Stimulated activated naive CD4-positive, alpha-beta T cell treated with Interleukin-2 at 50 U/mL for 16 hours (primary cell): ENCODE measurements at regions not wholly inside any gene's neighbourhood (a gene's known extent, or its start where the extent isn't known, plus 50 kb on each side); places are given as distances from the start of the nearest gene placed in this dataset.
"Not testable (repeated sequence)": the region's sequence is repeated elsewhere in the genome, so short reads cannot be mapped to it uniquely, and the experiment has no call there.

ENCODE experiments used
- DNase-seq: peaks from one replicate; lab custom pipeline; 2025; lab: John Stamatoyannopoulos, UW

- no peak for DNase-seq
Observed at GRCh38 chr5:8805653-8806052, 740.2 kb downstream of the SEMA5A start.

DNA sequence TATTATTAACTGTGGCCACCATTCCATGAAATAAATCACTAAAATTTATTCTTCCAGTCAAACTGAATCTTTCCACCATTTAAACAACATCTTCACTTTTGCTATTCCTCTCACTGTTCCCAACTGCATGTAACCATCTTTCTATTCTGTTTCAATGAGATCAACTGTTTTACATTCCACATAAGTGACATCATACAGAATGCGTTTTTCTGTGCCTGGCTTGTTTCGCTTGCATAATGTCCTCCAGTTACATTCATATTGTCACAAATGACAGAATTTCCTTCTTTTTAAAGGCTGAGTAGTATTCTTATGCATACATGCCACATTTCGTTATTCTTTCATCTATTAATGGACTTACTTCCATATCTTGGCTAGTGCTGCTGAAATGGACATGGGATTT lies 738.2 kb downstream of the SEMA5A start:
- no peak for DNase-seq

DNA sequence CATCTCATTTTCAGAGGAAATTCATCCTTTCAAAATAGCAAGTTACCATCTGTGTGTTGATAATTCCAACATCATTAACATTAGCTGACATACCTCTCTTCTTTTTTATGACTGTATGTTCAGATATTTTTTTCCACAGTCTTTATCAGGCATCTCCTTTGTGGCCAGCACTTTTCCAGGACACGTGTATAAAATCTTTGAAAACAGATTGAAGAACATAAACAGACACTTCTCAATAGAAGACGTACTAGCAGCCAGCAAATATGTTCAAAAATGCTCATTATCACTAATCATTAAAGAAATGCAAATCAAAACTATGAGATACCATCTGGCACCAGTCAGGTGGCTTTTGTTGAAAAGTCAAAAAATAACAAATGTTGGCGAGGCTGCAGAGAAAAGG lies 734.3 kb downstream of the SEMA5A start:
- DNase-seq, result no peak

DNA sequence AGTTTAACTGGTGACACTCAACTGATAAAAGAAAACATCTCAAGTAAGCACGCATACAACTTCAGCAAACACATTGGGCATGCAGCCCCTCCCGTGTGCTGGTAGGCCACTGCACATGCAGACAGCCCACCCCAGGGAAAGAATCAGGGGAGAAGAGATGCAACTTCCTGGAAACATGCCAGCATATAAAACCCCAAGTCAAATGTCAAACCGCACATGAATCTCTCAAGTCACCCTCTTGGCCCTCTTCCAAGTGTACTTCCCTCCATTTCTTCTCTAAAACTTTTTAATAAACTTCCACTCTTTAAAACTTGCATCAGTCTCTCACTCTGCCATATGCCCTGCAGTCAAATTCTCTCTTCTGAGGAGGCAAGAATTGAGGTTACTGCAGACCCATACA lies 732.7 kb downstream of the SEMA5A start:
- DNase-seq, result no peak

DNA sequence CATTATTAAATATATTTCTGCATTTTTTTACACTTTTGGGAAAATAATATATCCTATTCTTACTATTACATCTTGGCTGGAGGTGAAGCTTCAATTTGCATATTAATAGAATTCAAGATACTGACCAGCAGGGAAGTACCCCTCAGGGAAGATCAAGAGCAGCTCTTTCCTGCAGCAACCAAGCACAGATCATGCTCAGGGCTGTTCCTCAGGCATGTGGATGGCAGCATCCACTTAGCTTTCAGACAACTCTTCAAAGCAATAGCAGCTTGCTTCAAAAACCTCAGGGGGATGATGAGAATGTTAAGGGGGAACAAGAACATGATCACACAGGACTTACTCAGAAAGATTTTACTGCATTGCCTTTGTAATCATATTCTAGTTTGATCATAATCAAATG lies 731.8 kb downstream of the SEMA5A start:
- no peak for DNase-seq

DNA sequence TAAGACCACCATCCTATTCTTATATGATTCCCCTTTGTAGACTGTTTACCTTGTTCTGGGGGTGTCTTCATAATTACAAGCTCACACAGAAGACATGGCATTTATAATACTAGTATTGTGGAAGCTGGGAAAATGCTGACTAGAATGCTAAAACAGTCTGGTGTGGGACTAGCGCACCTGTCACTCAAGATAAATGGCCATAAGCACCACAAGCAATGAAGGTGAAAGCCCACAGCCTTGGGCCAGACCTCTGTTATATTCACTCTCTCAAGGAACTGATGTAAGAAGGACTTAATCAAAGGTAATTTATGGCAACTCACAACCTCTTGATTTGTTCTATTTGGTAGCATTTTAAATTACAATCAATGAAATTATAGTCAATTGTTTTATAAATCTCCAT lies 721.5 kb downstream of the SEMA5A start:
- no peak for DNase-seq

DNA sequence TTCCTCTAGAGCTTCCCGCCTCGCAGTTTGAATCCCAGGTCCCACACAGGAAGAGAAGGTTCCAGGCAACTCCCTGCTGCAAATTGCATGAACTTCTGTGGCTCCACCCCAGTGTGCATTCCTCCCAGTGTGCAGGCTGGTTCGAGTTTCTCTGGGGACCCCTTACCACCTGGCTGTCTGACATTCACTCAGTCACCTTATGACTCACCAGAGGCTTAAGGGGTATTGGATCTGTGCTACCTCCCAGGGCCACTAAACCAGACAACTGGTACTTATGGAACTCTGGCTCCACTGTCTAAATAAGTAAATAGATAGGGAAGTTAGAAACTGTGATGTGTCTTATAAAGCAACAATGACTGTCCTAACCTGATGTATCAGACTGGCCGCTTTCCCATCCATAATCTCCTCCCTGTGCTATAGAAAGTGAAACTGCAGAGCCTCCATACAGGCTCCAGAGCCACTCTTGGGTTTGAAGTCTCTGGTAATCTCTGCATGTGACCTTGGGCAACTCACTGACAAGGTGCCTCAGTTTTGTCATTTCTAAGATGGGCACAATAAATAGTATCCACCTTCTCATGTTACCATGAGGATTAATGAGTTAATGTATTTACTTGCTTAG lies 720.6 kb downstream of the SEMA5A start:
- no peak for DNase-seq

DNA sequence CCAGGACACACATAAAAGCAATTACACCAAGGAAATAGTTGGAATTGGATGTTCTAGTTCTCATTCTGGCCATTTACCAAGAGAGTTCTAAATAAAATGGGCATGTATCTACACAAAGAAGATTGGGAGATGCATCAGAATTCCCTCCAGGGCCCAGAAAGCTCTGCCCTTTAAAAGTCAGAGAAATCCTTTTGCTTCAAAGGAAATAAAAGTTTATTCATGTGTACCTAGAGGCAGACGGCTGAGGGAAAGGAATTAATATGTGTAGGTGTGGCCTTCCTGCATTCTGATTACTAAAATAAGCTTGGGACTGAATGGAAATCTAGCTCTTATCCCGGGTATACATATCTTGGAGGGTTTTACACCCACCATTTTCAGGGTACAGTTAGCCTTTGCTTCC lies 719.4 kb downstream of the SEMA5A start:
- no peak for DNase-seq

GRCh38 chr5:8827696-8828095 lies 718.2 kb downstream of the SEMA5A start:
- no peak for DNase-seq

GRCh38 chr5:8828596-8829322 lies 717.1 kb downstream of the SEMA5A start:
- DNase-seq, result no peak

DNA sequence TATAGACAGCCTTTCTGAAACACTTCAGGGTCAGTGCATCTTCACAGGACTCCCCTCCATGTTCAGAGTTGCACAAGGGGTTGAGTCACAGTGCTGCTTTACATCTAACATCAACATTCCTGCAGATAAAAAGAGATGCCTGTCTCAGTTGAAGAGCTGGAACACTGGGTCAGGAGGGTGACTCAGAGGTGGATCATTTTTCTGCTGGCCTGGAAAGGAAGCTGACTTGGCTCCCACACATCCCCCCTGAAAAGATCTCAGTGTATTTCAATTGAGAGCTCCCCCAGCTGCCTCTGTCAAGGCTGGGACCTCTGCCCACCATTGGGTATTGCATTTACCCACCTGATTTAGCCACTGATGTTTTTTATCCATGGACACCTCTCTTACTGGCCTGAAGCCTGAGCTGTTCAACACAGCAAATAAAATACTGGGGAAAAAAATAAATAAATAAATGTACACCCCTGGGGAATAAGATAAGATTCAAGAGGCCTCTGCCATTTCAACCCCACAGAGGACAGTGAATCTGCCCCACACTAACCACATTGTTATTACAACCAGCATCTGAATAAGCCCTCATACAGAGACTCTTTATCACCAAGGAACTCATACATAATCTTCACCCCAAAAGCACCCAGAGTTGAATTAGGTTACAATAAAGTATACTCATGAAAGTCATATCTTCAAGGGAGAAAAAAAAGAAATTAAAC lies 716.4 kb downstream of the SEMA5A start:
- DNase-seq, result no peak

GRCh38 chr5:8831251-8831650 lies 714.6 kb downstream of the SEMA5A start:
- no peak for DNase-seq

- no peak for DNase-seq
Observed at GRCh38 chr5:8831854-8832253, 714.0 kb downstream of the SEMA5A start.

DNA sequence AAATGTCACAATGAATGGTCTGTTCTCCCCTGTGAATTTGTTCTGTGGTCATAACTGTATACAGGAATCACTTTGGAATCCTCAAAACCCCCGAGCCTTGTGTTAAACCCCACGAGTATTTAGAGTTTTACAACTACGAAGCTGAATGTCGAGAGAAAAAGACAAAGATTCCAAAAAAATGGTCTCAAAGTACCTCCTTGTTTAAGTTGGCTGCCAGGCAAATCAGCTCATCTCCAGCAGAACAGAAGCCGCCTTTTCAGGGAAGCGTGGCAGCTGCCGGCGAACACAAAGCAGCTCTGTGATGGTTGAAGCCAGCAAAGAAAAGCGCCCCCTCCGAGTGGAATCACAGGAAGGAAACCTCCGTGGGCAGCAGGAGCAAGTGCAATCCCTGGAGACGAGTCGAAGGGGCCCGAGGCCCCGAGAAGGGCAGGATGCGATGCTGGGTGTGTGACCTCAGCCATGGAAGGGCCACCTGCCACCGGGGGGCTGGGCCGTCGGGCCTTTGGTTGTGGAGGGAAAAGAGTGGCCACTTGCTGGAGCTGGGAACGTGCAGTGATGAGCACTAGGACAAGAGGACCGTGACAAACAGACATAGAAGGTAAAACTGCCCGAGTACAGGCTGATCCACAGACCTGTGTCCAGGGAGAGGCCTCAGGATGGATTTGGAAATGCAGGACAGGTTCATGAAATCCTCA lies 706.4 kb downstream of the SEMA5A start:
- DNase-seq, result no peak

- no peak for DNase-seq
Observed at GRCh38 chr5:8840237-8840636, 705.6 kb downstream of the SEMA5A start.

DNA sequence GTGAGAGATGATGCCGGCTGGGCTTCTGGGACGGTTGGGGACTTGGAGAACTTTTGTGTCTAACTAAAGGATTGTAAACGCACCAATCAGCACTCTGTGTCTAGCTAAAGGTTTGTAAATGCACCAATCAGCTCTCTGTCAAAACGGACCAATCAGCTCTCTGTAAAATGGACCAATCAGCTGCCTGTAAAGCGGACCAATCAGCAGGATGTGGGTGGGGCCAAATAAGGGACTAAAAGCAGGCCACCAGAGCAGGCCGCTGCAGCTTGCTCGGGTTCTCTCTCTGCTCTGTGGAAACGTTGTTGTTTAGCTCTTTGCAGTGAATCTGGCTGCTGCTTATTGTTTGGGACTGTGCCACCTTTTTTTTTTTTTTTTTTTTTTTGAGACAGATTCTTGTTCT lies 705.1 kb downstream of the SEMA5A start:
- DNase-seq, result not testable (repeated sequence)

DNA sequence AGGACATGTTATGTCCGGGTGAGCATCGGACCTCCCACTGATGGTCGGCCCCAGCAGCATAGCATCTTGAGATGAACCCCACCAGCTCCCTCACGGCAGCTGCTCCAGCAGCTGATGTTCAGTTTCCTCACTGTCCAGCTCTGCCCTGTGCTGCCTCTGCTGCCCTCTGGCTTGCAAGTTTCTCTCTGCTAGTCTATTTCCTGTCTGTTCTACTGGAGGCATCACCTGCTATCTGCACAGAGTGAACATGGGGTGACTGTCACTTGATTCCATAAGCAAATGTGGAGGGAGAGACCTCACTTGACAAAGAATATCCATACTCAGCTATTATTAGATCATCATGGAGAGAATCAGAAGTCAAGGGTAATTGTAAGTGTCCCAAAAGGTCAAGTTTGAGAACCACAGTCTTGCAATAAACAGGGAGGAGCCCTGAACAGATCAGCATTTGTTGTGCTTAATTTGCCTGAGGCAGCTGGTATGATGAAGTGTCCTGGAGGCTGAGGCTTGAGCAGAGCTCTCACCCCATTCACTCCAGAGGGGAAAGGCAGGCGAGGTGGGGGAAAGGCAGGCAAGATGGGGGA lies 702.8 kb downstream of the SEMA5A start:
- no peak for DNase-seq

- DNase-seq, result no peak
Observed at GRCh38 chr5:8843771-8844170, 702.1 kb downstream of the SEMA5A start.

GRCh38 chr5:8844206-8844605 lies 701.7 kb downstream of the SEMA5A start:
- DNase-seq, result no peak

- DNase-seq, result no peak
Observed at GRCh38 chr5:8844847-8845246, 701.0 kb downstream of the SEMA5A start.

- no peak for DNase-seq
Observed at GRCh38 chr5:8845296-8845695, 700.6 kb downstream of the SEMA5A start.

DNA sequence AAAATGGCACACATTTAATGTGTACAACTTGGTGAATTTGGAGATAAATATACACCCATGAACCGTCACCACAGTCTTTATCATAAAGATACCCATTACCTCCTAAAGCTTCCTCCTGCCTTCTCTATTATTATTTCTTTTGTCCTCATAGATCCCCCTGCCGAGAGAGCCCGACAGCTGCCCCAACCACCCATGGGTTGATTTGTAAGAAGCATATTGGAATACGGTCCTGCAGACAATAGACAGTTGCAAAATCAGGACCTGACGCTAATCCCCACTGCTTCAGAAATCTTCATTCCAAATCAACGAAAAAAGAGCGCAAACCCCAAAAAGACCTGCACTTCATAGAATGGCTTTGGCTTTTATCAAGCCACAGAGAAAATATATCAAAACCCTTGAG lies 697.5 kb downstream of the SEMA5A start:
- no peak for DNase-seq
